Neuron (in vitro differentiated cells): ENCODE measurements at regions not wholly inside any gene's neighbourhood (a gene's known extent, or its start where the extent isn't known, plus 50 kb on each side); places are given as distances from the start of the nearest gene placed in this dataset.

ENCODE experiments used
- H2AFZ ChIP-seq: one replicate; pipeline ENCODE4 v1.6.1; 2013; ENCODE audit warnings: low read depth, mild to moderate bottlenecking, inconsistent platforms, low read length, moderate library complexity
- H3K27me3 ChIP-seq: one replicate; pipeline ENCODE4 v1.6.1; 2013; ENCODE audit warnings: low read length; ENCODE audit not compliant: insufficient read depth
- H3K36me3 ChIP-seq: one replicate; pipeline ENCODE4 v1.6.1; 2013; ENCODE audit warnings: low read length; ENCODE audit not compliant: insufficient read depth
- H3K4me1 ChIP-seq: one replicate; pipeline ENCODE4 v1.6.1; 2013; ENCODE audit warnings: low read length; ENCODE audit not compliant: insufficient read depth
- H3K4me3 ChIP-seq: 2 replicates; pipeline ENCODE4 v1.5.1; 2013; ENCODE audit warnings: mild to moderate bottlenecking, low read length, moderate library complexity
- H3K9me3 ChIP-seq: one replicate; pipeline ENCODE4 v1.6.1; 2013; ENCODE audit warnings: low read length

GRCh38 chr4:24440765-24441164 lies 143.6 kb downstream of the DHX15 start:
- Histone ChIP-seq H3K4me1 (no peaks in the 10 kb centered on the region), H2AFZ (no peak overlapping the region), H3K9me3 (no peaks in the 10 kb centered on the region), H3K4me3 (no peak overlapping the region), H3K27me3 (no peaks in the 10 kb centered on the region), H3K36me3 (no peaks in the 10 kb centered on the region)

GRCh38 chr4:24434241-24434640 lies 150.1 kb downstream of the DHX15 start:
- no peak overlapping the region for H2AFZ ChIP-seq
- no peaks in the 10 kb centered on the region for H3K9me3 ChIP-seq
- H3K4me3 ChIP-seq: no peak overlapping the region
- no peaks in the 10 kb centered on the region for H3K36me3 ChIP-seq
- no peaks in the 10 kb centered on the region for H3K27me3 ChIP-seq
- H3K4me1 ChIP-seq: no peaks in the 10 kb centered on the region

- H3K4me1 ChIP-seq: no peaks in the 10 kb centered on the region
- no peak overlapping the region for H2AFZ ChIP-seq
- H3K36me3 ChIP-seq: no peaks in the 10 kb centered on the region
- no peaks in the 10 kb centered on the region for H3K27me3 ChIP-seq
- H3K4me3 ChIP-seq: no peak overlapping the region
- no peaks in the 10 kb centered on the region for H3K9me3 ChIP-seq
Observed at GRCh38 chr4:24433515-24434214, 150.7 kb downstream of the DHX15 start.

DNA sequence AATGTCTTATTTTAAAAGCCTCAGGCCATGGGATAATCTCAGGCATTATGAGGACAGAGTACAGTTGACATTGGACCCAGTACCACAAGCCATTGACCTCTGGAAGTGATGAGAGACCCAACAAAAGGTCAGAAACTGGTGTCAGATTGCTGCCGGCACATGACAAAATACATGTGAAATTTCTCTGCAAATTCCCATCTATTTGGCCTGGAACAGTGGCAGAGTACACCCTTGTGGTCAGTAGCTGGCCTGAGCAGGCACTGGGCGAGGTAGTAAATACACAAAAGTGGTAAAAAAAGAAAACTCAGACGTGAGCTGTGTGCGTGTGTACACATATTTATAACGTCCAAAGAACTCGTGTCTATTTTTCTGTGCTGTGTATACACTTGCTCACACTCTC lies 155.5 kb downstream of the DHX15 start:
- no peaks in the 10 kb centered on the region for H3K9me3 ChIP-seq
- no peak overlapping the region for H3K4me3 ChIP-seq
- H3K4me1 ChIP-seq: no peaks in the 10 kb centered on the region
- no peaks in the 10 kb centered on the region for H3K27me3 ChIP-seq
- H3K36me3 ChIP-seq: no peaks in the 10 kb centered on the region
- no peak overlapping the region for H2AFZ ChIP-seq

- H3K27me3 ChIP-seq: no peaks in the 10 kb centered on the region
- no peak overlapping the region for H2AFZ ChIP-seq
- H3K9me3 ChIP-seq: no peaks in the 10 kb centered on the region
- H3K36me3 ChIP-seq: no peaks in the 10 kb centered on the region
- H3K4me1 ChIP-seq: no peaks in the 10 kb centered on the region
- H3K4me3 ChIP-seq: no peak overlapping the region
Observed at GRCh38 chr4:24426557-24426956, 157.8 kb downstream of the DHX15 start.

- Histone ChIP-seq H2AFZ (no peak overlapping the region), H3K36me3 (no peaks in the 10 kb centered on the region), H3K4me3 (no peak overlapping the region), H3K9me3 (no peaks in the 10 kb centered on the region), H3K27me3 (no peaks in the 10 kb centered on the region), H3K4me1 (no peaks in the 10 kb centered on the region)
Observed at GRCh38 chr4:24425863-24426262, 158.5 kb downstream of the DHX15 start.

GRCh38 chr4:24423670-24424069 lies 160.7 kb downstream of the DHX15 start:
- Histone ChIP-seq H3K4me1 (no peaks in the 10 kb centered on the region), H3K36me3 (no peaks in the 10 kb centered on the region)

DNA sequence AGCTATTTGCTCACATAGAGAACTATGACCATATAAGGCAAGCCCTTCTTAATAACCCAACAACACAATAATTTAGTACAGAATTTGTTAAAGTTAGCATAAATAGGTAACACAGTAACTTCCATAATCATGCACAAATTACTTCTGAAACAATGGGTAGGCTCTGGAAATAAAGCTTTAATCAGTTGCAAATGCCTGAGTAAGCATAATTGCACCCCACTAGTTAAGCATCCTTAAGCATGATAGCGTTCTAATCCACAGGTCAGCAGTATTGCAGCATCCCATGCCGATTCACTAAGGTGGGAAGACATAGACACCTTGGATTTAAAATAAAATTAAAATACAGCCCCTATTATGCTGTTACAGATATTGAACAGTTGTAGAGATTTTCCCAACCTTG lies 161.7 kb downstream of the DHX15 start:
- Histone ChIP-seq H3K27me3 (no peaks in the 10 kb centered on the region), H3K36me3 (no peaks in the 10 kb centered on the region), H3K9me3 (no peaks in the 10 kb centered on the region), H3K4me3 (no peak overlapping the region), H3K4me1 (no peaks in the 10 kb centered on the region), H2AFZ (no peak overlapping the region)

More at GRCh38 chr4:24423670-24424069, 160.7 kb downstream of the DHX15 start:
- H3K9me3 ChIP-seq: no peaks in the 10 kb centered on the region
- no peaks in the 10 kb centered on the region for H3K27me3 ChIP-seq
- H3K4me3 ChIP-seq: no peak overlapping the region
- H2AFZ ChIP-seq: no peak overlapping the region

- H2AFZ ChIP-seq: no peak overlapping the region
- H3K4me3 ChIP-seq: no peak overlapping the region
- H3K27me3 ChIP-seq: no peaks in the 10 kb centered on the region
- H3K9me3 ChIP-seq: no peaks in the 10 kb centered on the region
- no peaks in the 10 kb centered on the region for H3K4me1 ChIP-seq
- no peaks in the 10 kb centered on the region for H3K36me3 ChIP-seq
Observed at GRCh38 chr4:24419181-24420034, 164.9 kb downstream of the DHX15 start.

- H3K36me3 ChIP-seq: no peaks in the 10 kb centered on the region
- no peaks in the 10 kb centered on the region for H3K27me3 ChIP-seq
- no peaks in the 10 kb centered on the region for H3K4me1 ChIP-seq
- H3K9me3 ChIP-seq: no peaks in the 10 kb centered on the region
- no peak overlapping the region for H3K4me3 ChIP-seq
- no peak overlapping the region for H2AFZ ChIP-seq
Observed at GRCh38 chr4:24417206-24417605, 167.1 kb downstream of the DHX15 start.

DNA sequence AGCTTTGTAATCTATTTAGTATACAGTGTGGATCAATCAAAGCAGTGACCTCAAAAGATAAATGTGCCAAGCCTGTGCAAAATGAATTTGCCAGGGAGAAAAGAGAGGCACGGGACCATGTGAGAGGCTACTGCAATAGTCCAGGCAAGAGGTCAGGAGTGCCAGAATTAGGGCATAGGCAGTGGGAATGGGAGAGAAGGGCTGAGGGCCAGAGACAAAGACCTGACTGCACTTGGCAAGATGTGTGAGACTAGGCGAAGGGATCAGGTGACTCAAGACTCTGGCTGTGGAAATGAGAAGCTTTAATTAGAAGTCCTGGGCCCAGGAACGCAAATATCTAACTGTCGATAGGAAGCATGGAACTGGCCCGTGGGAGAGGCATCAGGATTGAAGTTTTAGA lies 168.1 kb downstream of the DHX15 start:
- Histone ChIP-seq H3K27me3 (no peaks in the 10 kb centered on the region), H3K36me3 (no peaks in the 10 kb centered on the region), H3K4me1 (no peaks in the 10 kb centered on the region), H3K4me3 (no peak overlapping the region), H2AFZ (no peak overlapping the region), H3K9me3 (no peaks in the 10 kb centered on the region)

GRCh38 chr4:24413311-24413784 lies 171.0 kb downstream of the DHX15 start:
- Histone ChIP-seq H3K27me3 (no peaks in the 10 kb centered on the region), H3K36me3 (no peaks in the 10 kb centered on the region), H2AFZ (no peak overlapping the region), H3K4me3 (no peak overlapping the region), H3K9me3 (no peaks in the 10 kb centered on the region), H3K4me1 (no peaks in the 10 kb centered on the region)

DNA sequence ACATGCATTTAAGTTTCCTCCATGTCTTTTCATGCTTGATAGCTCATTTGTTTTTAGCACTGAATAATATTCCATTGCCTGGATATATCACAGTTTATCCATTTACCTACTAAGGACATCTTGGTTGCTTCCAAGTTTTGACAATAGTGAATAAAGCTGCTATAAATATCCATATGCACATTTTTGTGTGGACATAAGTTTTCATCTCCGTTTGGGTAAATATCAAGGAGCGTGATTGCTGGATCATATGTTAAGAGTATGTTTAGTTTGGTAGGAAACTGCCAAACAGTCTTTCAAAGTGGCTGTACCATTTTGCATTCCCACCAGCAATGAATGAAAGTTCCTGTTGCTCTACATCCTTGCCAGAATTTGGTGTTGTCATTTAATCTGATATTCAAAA lies 172.5 kb downstream of the DHX15 start:
- Histone ChIP-seq H2AFZ (no peak overlapping the region), H3K9me3 (no peaks in the 10 kb centered on the region), H3K4me3 (no peak overlapping the region), H3K4me1 (no peaks in the 10 kb centered on the region), H3K36me3 (no peaks in the 10 kb centered on the region), H3K27me3 (no peaks in the 10 kb centered on the region)
